ENCODE measurements at regions not wholly inside any gene's neighbourhood (a gene's known extent, or its start where the extent isn't known, plus 50 kb on each side); places are given as distances from the start of the nearest gene placed in this dataset.

DNA sequence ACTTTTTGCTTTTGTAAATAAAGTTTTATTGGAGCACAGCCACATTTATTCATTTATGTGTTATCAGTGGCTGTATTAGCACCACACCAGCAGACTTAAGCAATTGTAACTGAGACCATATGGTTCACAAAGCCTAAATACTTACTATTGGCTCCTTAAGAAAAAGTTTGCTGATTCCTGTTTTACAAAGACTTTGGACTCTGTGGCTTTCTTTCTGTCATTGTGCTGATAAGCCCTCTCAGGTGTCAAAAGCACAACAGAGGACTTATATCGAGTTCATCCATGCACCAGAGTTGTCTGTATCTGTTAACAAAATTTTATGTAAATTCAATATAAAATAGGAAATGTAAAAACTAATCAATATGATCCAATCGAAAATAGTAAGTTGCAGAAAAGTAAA, 55.6 kb upstream of the PCSK5 start:
- DNase-seq (ENCODE audit: low read depth), result no peak

Data from myocyte (in vitro differentiated cells).